GM12878 (cell line): ENCODE measurements at regions not wholly inside any gene's neighbourhood (a gene's known extent, or its start where the extent isn't known, plus 50 kb on each side); places are given as distances from the start of the nearest gene placed in this dataset.

ENCODE experiments used
- CEBPB ChIP-seq, 2 experiments: fragments of 150-350 bp in 1 of 2; IDR thresholded peaks; 2 replicates each; pipeline ENCODE4 v1.6.1; 2012 to 2014; ENCODE audit warnings: low read depth in 2 of 2, low read length in 2 of 2, borderline replicate concordance in 1 of 2, inconsistent platforms in 1 of 2
- CEBPZ ChIP-seq: fragments of 150-350 bp; IDR thresholded peaks from 2 replicates; pipeline ENCODE4 v1.6.1; 2016; ENCODE audit warnings: low read depth, low read length
- CTCF ChIP-seq, 3 experiments: IDR thresholded peaks in 2 of 3; conservative IDR thresholded peaks in 1 of 3; 2 replicates each; pipeline ENCODE4 v1.5.1; 2011; ENCODE audit warnings: low read depth in 3 of 3, low read length in 3 of 3, mild to moderate bottlenecking in 3 of 3, control low read depth in 2 of 3, moderate library complexity in 2 of 3, inconsistent platforms in 1 of 3, mixed read lengths in 1 of 3; ENCODE audit not compliant: control insufficient read depth in 2 of 3, insufficient read depth in 1 of 3; ENCODE audit errors: extremely low read depth in 1 of 3
- EP300 ChIP-seq, 2 experiments: fragments of 150-350 bp in 1 of 2; IDR thresholded peaks; 2 replicates each; pipeline ENCODE4 v1.6.1; 2011 to 2012; ENCODE audit warnings: low read depth in 2 of 2, low read length in 2 of 2, borderline replicate concordance in 1 of 2, improper control_type of control experiment in 1 of 2, inconsistent platforms in 1 of 2; ENCODE audit not compliant: control insufficient read depth in 1 of 2
- ETV6 ChIP-seq, 2 experiments: fragments of 450-650 bp in 1 of 2; IDR thresholded peaks in 1 of 2; conservative IDR thresholded peaks in 1 of 2; 2 replicates each; pipeline ENCODE4 v1.6.1; 2014; ENCODE audit warnings: antibody characterized with exemption in 1 of 2, borderline replicate concordance in 1 of 2, low read depth in 1 of 2, mild to moderate bottlenecking in 1 of 2, moderate library complexity in 1 of 2
- GABPA ChIP-seq: IDR thresholded peaks from 2 replicates; pipeline ENCODE4 v1.6.1; 2014; ENCODE audit warnings: antibody characterized with exemption, low read depth, mild to moderate bottlenecking, inconsistent platforms
- HCFC1 ChIP-seq: fragments of 150-350 bp; IDR thresholded peaks from 2 replicates; pipeline ENCODE4 v1.6.1; 2014; ENCODE audit warnings: low read length
- NR2F1 ChIP-seq: fragments of 450-650 bp; conservative IDR thresholded peaks from 2 replicates; pipeline ENCODE4 v1.6.1; 2017; ENCODE audit warnings: mild to moderate bottlenecking
- POLR2A ChIP-seq: IDR thresholded peaks from 2 replicates; pipeline ENCODE4 v1.6.1; 2011; ENCODE audit warnings: low read depth, mild to moderate bottlenecking, low read length
- SUPT20H ChIP-seq: IDR thresholded peaks from 2 replicates; pipeline ENCODE4 v1.6.1; 2011; ENCODE audit warnings: low read depth, mild to moderate bottlenecking, low read length, moderate library complexity, borderline replicate concordance; ENCODE audit not compliant: control insufficient read depth
- TCF7 ChIP-seq: IDR thresholded peaks from 2 replicates; pipeline ENCODE4 v1.6.1; 2014; ENCODE audit warnings: antibody characterized with exemption, borderline replicate concordance
- ZBTB11 ChIP-seq: fragments of 450-650 bp; formaldehyde crosslinking; IDR thresholded peaks from 2 replicates; pipeline ENCODE4 v1.5.0; 2022; ENCODE audit warnings: mild to moderate bottlenecking, missing genetic modification characterization

GRCh38 chr7:156051884-156052283 lies 239.6 kb upstream of the SHH start:
- TF ChIP-seq HCFC1 (no peak), CEBPZ (no peak), ETV6 (conservative IDR thresholded peaks at IDR 0.05 in 1 of 2, IDR thresholded peaks at IDR 0.05 in 1 of 2; ENCODE audit: borderline replicate concordance in 1 of 2, low read depth in 1 of 2) (no peak), EP300 (IDR thresholded peaks at IDR 0.05; ENCODE audit: borderline replicate concordance in 1 of 2, control insufficient read depth in 1 of 2, low read depth in 2 of 2, low read length in 2 of 2) (no peak), SUPT20H (no peak), CTCF (IDR thresholded peaks at IDR 0.05 in 2 of 3, conservative IDR thresholded peaks at IDR 0.05 in 1 of 3; ENCODE audit: control insufficient read depth in 2 of 3, extremely low read depth in 1 of 3, insufficient read depth in 1 of 3, low read depth in 3 of 3, low read length in 3 of 3) (no peak), POLR2A (no peak), ZBTB11 (no peak), GABPA (no peak), CEBPB (IDR thresholded peaks at IDR 0.05; ENCODE audit: borderline replicate concordance in 1 of 2, low read depth in 2 of 2, low read length in 2 of 2) (no peak), TCF7 (no peak), NR2F1 (no peak)
